Neural cell (in vitro differentiated cells): ENCODE measurements at regions not wholly inside any gene's neighbourhood (a gene's known extent, or its start where the extent isn't known, plus 50 kb on each side); places are given as distances from the start of the nearest gene placed in this dataset.
"Not testable (repeated sequence)": the region's sequence is repeated elsewhere in the genome, so short reads cannot be mapped to it uniquely, and the experiment has no call there.

Experiments used
- H2AFZ ChIP-seq: fragments of 200-600, 300-800 bp; sonication (generic), shearing (Covaris generic); 2 replicates; pipeline ENCODE4 v1.6.0; 2014; ENCODE audit warnings: low read depth, mild to moderate bottlenecking, antibody characterized with exemption, low read length, moderate library complexity
- H3F3A ChIP-seq: fragments of 200-600 bp; shearing (Covaris generic); 2 replicates; pipeline ENCODE4 v1.6.1; 2016; ENCODE audit warnings: mild to moderate bottlenecking, moderate library complexity, mixed read lengths, antibody characterized with exemption, low read length; ENCODE audit not compliant: insufficient read depth, poor library complexity, severe bottlenecking
- H3K27ac ChIP-seq: fragments of 200-600, 300-800 bp; sonication (generic), shearing (Covaris generic); 2 replicates; pipeline ENCODE4 v1.5.1; 2014; ENCODE audit warnings: mild to moderate bottlenecking, low read length, moderate library complexity
- H3K27me3 ChIP-seq: fragments of 300-800, 200-600 bp; sonication (generic), shearing (Covaris generic); 2 replicates; pipeline ENCODE4 v1.6.0; 2014; ENCODE audit warnings: mild to moderate bottlenecking, low read depth, low read length, moderate library complexity; ENCODE audit not compliant: insufficient read depth
- H3K36me3 ChIP-seq: fragments of 300-800, 200-600 bp; sonication (generic), shearing (Covaris generic); 2 replicates; pipeline ENCODE4 v1.5.1; 2014; ENCODE audit warnings: mild to moderate bottlenecking, antibody characterized with exemption, low read length, moderate library complexity; ENCODE audit not compliant: insufficient read depth
- H3K4me2 ChIP-seq: fragments of 300-800, 200-600 bp; sonication (generic), shearing (Covaris generic); 2 replicates; pipeline ENCODE4 v1.6.0; 2014; ENCODE audit warnings: mild to moderate bottlenecking, low read length
- H3K4me3 ChIP-seq: fragments of 300-800, 200-600 bp; sonication (generic), shearing (Covaris generic); 2 replicates; pipeline ENCODE4 v1.5.1; 2014; ENCODE audit warnings: mild to moderate bottlenecking, low read length, moderate library complexity
- H3K79me2 ChIP-seq: fragments of 200-600 bp; shearing (Covaris generic); replicated peaks from 2 replicates; pipeline ENCODE4 v1.6.0; 2014; ENCODE audit warnings: mild to moderate bottlenecking, low read length, moderate library complexity; ENCODE audit not compliant: insufficient read depth
- H3K9ac ChIP-seq: fragments of 300-800, 200-600 bp; sonication (generic), shearing (Covaris generic); 2 replicates; pipeline ENCODE4 v1.6.1; 2016; ENCODE audit warnings: mild to moderate bottlenecking, low read length, mixed read lengths
- H3K9me2 ChIP-seq: fragments of 200-600 bp; shearing (Covaris generic); 2 replicates; pipeline ENCODE4 v1.6.1; 2016; ENCODE audit warnings: mild to moderate bottlenecking, low read length, mixed read lengths; ENCODE audit not compliant: insufficient read depth
- H3K9me3 ChIP-seq: fragments of 200-600, 300-800 bp; sonication (generic), shearing (Covaris generic); 2 replicates; pipeline ENCODE4 v1.6.1; 2016; ENCODE audit warnings: mild to moderate bottlenecking, mixed run types, low read length, moderate library complexity, mixed read lengths
- H4K20me1 ChIP-seq: fragments of 200-600 bp; shearing (Covaris generic); 2 replicates; pipeline ENCODE4 v1.6.1; 2016; ENCODE audit warnings: mild to moderate bottlenecking, mixed run types; ENCODE audit not compliant: insufficient read depth
- EP300 ChIP-seq: fragments of 450-650 bp; conservative IDR thresholded peaks from 2 replicates; pipeline ENCODE4 v1.6.1; 2014; ENCODE audit warnings: antibody characterized with exemption, mild to moderate bottlenecking, moderate library complexity; ENCODE audit not compliant: poor library complexity, severe bottlenecking
- EZH2 ChIP-seq: fragments of 200-600, 300-800 bp; shearing (Covaris generic), sonication (generic); IDR thresholded peaks from 2 replicates; pipeline ENCODE4 v1.6.1; 2014; ENCODE audit warnings: antibody characterized with exemption, low read length, borderline replicate concordance, mild to moderate bottlenecking; ENCODE audit not compliant: insufficient read depth, poor library complexity, severe bottlenecking
- MXI1 ChIP-seq: fragments of 450-650 bp; conservative IDR thresholded peaks from 2 replicates; pipeline ENCODE4 v1.6.1; 2014; ENCODE audit warnings: antibody characterized with exemption, mild to moderate bottlenecking; ENCODE audit not compliant: poor library complexity, severe bottlenecking
- POLR2AphosphoS5 ChIP-seq: IDR thresholded peaks from 2 replicates; pipeline ENCODE4 v1.6.1; 2012
- RAD21 ChIP-seq: fragments of 450-650 bp; conservative IDR thresholded peaks from 2 replicates; pipeline ENCODE4 v1.6.1; 2014; ENCODE audit warnings: antibody characterized with exemption, mild to moderate bottlenecking, moderate library complexity
- REST ChIP-seq: IDR thresholded peaks from 2 replicates; pipeline ENCODE4 v1.6.1; 2012; ENCODE audit warnings: borderline replicate concordance
- SMC3 ChIP-seq: fragments of 450-650 bp; conservative IDR thresholded peaks from 2 replicates; pipeline ENCODE4 v1.6.1; 2014; ENCODE audit warnings: antibody characterized with exemption, mild to moderate bottlenecking, moderate library complexity; ENCODE audit not compliant: poor library complexity
- TAF1 ChIP-seq: IDR thresholded peaks from 2 replicates; pipeline ENCODE4 v1.6.1; 2012; ENCODE audit warnings: low read depth
- TF ChIP-seq, protein P1 (sequence below): fragments of 450-650 bp; IDR thresholded peaks from 2 replicates; pipeline ENCODE4 v1.5.1; 2014; ENCODE audit warnings: antibody characterized with exemption, mild to moderate bottlenecking, moderate library complexity; ENCODE audit not compliant: poor library complexity, severe bottlenecking

DNA sequence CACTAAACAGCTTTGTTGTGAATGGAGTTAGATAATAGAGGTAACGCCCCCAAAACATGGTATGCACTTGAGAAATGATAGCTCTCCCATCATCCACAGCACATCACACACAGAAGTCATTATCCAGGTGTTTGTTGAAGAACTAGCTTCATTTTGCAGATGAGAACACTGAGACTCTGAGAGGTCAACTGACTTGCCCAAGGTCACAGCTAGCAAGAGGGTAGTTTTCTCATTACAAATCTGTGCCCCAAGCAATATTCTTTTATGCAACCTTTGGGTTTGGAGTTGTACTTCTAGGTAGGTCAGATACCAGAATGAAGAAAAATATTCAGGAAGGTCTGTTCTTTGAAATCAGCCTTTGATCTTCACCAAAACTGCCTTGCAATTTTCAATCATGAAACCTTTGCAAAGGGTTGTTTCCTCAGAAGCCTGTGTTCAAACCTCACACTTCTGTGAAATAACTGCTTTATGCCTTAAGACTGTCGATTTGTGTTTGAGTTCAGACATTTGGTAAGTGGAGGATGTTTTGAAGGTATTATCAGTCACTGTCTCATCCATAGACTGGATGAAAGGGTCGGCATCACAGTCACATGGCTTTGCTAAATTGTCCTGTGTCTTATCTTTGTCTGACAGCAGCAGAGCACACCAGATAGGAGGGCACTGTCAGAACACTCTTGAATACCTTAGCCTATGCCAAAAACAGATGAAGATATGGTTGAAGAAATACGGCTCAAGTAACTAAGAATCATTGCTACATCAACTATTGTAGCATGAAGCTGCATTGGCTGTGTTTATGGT lies 233.2 kb upstream of the BTG1 start:
- no peak for TF ChIP-seq EZH2
- no peak for TF ChIP-seq REST
- no peak for TF ChIP-seq TAF1
- TF ChIP-seq EP300: no peak
- no peak for TF ChIP-seq RAD21
- TF ChIP-seq, protein P1, sequence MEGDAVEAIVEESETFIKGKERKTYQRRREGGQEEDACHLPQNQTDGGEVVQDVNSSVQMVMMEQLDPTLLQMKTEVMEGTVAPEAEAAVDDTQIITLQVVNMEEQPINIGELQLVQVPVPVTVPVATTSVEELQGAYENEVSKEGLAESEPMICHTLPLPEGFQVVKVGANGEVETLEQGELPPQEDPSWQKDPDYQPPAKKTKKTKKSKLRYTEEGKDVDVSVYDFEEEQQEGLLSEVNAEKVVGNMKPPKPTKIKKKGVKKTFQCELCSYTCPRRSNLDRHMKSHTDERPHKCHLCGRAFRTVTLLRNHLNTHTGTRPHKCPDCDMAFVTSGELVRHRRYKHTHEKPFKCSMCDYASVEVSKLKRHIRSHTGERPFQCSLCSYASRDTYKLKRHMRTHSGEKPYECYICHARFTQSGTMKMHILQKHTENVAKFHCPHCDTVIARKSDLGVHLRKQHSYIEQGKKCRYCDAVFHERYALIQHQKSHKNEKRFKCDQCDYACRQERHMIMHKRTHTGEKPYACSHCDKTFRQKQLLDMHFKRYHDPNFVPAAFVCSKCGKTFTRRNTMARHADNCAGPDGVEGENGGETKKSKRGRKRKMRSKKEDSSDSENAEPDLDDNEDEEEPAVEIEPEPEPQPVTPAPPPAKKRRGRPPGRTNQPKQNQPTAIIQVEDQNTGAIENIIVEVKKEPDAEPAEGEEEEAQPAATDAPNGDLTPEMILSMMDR: no peak
- TF ChIP-seq MXI1: no peak
- TF ChIP-seq POLR2AphosphoS5: no peak
- TF ChIP-seq SMC3: no peak
- Histone ChIP-seq H3K27me3 (no peaks in the 10 kb centered on the region), H3K4me2 (no peak overlapping the region), H3K9me3 (no peaks in the 10 kb centered on the region), H3K79me2 (no peaks in the 10 kb centered on the region), H3F3A (no peaks in the 10 kb centered on the region), H3K4me3 (no peak overlapping the region), H2AFZ (no peak overlapping the region), H3K27ac (no peak overlapping the region), H3K36me3 (no peaks in the 10 kb centered on the region), H3K9me2 (no peaks in the 10 kb centered on the region), H3K9ac (no peak overlapping the region), H4K20me1 (no peaks in the 10 kb centered on the region)

DNA sequence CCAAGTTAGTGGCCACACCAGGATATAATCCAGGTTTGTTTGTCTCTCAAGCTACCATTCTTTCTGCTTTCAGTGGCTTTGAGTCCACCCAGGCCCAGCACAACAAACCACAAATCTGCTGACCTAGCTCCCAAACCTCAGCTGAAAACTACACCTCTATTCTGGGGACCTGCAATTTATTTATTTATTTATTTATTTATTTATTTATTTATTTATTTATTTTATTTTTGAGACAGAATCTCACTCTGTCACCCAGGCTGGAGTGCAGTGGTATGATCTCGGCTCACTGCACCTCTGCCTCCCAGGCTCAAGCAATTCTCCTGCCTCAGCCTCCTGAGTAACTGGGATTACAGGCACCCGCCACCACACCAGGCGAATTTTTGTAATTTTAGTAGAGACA lies 229.9 kb upstream of the BTG1 start:
- H3K27ac ChIP-seq, H3K9me2 ChIP-seq, H3K4me2 ChIP-seq, H3K79me2 ChIP-seq, H3K27me3 ChIP-seq, H3K36me3 ChIP-seq, H3F3A ChIP-seq, H2AFZ ChIP-seq, H3K9ac ChIP-seq, H3K9me3 ChIP-seq, H4K20me1 ChIP-seq, H3K4me3 ChIP-seq: not testable (repeated sequence)
